OCI-LY1 (cell line): ENCODE measurements at regions not wholly inside any gene's neighbourhood (a gene's known extent, or its start where the extent isn't known, plus 50 kb on each side); places are given as distances from the start of the nearest gene placed in this dataset.

ENCODE experiments used
- H2AFZ ChIP-seq: fragments of 200-600 bp; sonication (generic), shearing (Covaris generic); 2 replicates; pipeline ENCODE4 v1.6.0; 2014; ENCODE audit warnings: antibody characterized with exemption, mild to moderate bottlenecking, low read length
- H3F3A ChIP-seq: fragments of 200-600 bp; sonication (generic), shearing (Covaris generic); 2 replicates; pipeline ENCODE4 v1.6.0; 2014; ENCODE audit warnings: mild to moderate bottlenecking, antibody characterized with exemption, low read length, moderate library complexity; ENCODE audit not compliant: insufficient read depth
- H3K27ac ChIP-seq: fragments of 200-600 bp; sonication (generic); 2 replicates; pipeline ENCODE4 v1.5.1; 2014; ENCODE audit warnings: low read length, mixed run types, mild to moderate bottlenecking, low read depth; ENCODE audit not compliant: poor library complexity, severe bottlenecking
- H3K27me3 ChIP-seq: fragments of 200-600 bp; sonication (generic); 2 replicates; pipeline ENCODE4 v1.6.0; 2014; ENCODE audit warnings: antibody characterized with exemption, mild to moderate bottlenecking, low read length, moderate library complexity; ENCODE audit not compliant: insufficient read depth
- H3K36me3 ChIP-seq: fragments of 200-600 bp; sonication (generic); 2 replicates; pipeline ENCODE4 v1.6.1; 2014; ENCODE audit warnings: mild to moderate bottlenecking, antibody characterized with exemption, low read length, moderate library complexity, mixed read lengths; ENCODE audit not compliant: insufficient read depth
- H3K4me1 ChIP-seq: fragments of 200-600 bp; sonication (generic); 2 replicates; pipeline ENCODE4 v1.5.1; 2014; ENCODE audit warnings: mild to moderate bottlenecking, low read length, moderate library complexity; ENCODE audit not compliant: insufficient read depth, severe bottlenecking
- H3K4me2 ChIP-seq: fragments of 200-600 bp; sonication (generic), shearing (Covaris generic); 2 replicates; pipeline ENCODE4 v1.6.1; 2014; ENCODE audit warnings: low read length
- H3K4me3 ChIP-seq: fragments of 200-600 bp; sonication (generic); 2 replicates; pipeline ENCODE4 v1.5.1; 2014; ENCODE audit warnings: low read length, low read depth, mild to moderate bottlenecking, mixed read lengths; ENCODE audit not compliant: poor library complexity, severe bottlenecking
- H3K79me2 ChIP-seq: fragments of 200-600 bp; shearing (Covaris generic); 2 replicates; pipeline ENCODE4 v1.6.1; 2016; ENCODE audit warnings: mixed run types, low read length, mixed read lengths; ENCODE audit not compliant: insufficient read depth
- H3K9ac ChIP-seq: fragments of 200-600 bp; sonication (generic), shearing (Covaris generic); 2 replicates; pipeline ENCODE4 v1.6.1; 2014; ENCODE audit warnings: mild to moderate bottlenecking, low read length, mixed read lengths
- H3K9me2 ChIP-seq: fragments of 200-600 bp; sonication (generic), shearing (Covaris generic); 2 replicates; pipeline ENCODE4 v1.6.1; 2014; ENCODE audit warnings: low read depth, mild to moderate bottlenecking, low read length, mixed read lengths
- H3K9me3 ChIP-seq: fragments of 200-600 bp; shearing (Covaris generic); 2 replicates; pipeline ENCODE4 v1.6.1; 2014; ENCODE audit warnings: low read length, mixed read lengths
- H4K20me1 ChIP-seq: fragments of 200-600 bp; sonication (generic), shearing (Covaris generic); 2 replicates; pipeline ENCODE4 v1.6.0; 2016; ENCODE audit warnings: mild to moderate bottlenecking, low read length; ENCODE audit not compliant: insufficient read depth
- EZH2 ChIP-seq: fragments of 200-600 bp; sonication (generic), shearing (Covaris generic); IDR thresholded peaks from 2 replicates; pipeline ENCODE4 v1.8.0; 2017; ENCODE audit warnings: borderline replicate concordance, mixed run types, mild to moderate bottlenecking, antibody characterized with exemption, low read length, moderate library complexity, mixed read lengths
- TF ChIP-seq, protein P1 (sequence below): fragments of 200-600 bp; sonication (generic), shearing (Covaris generic); IDR thresholded peaks from 2 replicates; pipeline ENCODE4 v1.5.1; 2017; ENCODE audit warnings: mild to moderate bottlenecking, antibody characterized with exemption, low read length, moderate library complexity, mixed read lengths

DNA sequence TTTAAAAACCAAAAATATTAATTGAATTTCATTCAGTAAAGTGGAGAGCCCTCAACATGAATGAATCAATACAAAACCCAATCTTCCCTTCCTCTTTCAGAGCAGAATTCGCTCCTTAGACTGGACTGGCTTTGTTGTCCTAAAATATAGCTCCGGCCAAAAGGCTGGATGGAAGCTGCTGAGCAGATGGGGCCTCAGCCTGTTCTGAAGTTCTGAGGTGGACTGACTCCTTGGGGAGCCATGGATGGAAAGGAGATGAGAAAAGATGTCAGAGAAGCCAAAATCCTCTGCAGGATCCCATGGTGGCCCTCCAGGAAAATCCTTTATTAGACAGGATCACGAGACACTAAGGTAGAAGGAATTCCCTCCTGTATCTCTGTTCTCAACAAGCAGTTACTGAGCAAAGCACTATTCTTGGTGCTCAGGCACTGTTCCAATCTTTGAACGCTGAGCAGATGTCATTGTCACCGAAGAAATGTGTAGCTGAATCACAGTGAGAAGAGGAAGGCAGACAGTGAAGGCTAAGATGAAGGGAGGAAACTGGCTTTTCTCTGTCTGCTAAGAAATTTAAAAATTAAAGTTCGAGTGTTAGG, 122.0 kb downstream of the SEMA6D start:
- no peaks in the 10 kb centered on the region for H4K20me1 ChIP-seq
- H3F3A ChIP-seq, result no peaks in the 10 kb centered on the region
- no peak overlapping the region for H2AFZ ChIP-seq
- H3K27ac ChIP-seq, result no peak overlapping the region
- H3K9me2 ChIP-seq, result no peaks in the 10 kb centered on the region
- no peak for TF ChIP-seq EZH2
- TF ChIP-seq, protein P1, sequence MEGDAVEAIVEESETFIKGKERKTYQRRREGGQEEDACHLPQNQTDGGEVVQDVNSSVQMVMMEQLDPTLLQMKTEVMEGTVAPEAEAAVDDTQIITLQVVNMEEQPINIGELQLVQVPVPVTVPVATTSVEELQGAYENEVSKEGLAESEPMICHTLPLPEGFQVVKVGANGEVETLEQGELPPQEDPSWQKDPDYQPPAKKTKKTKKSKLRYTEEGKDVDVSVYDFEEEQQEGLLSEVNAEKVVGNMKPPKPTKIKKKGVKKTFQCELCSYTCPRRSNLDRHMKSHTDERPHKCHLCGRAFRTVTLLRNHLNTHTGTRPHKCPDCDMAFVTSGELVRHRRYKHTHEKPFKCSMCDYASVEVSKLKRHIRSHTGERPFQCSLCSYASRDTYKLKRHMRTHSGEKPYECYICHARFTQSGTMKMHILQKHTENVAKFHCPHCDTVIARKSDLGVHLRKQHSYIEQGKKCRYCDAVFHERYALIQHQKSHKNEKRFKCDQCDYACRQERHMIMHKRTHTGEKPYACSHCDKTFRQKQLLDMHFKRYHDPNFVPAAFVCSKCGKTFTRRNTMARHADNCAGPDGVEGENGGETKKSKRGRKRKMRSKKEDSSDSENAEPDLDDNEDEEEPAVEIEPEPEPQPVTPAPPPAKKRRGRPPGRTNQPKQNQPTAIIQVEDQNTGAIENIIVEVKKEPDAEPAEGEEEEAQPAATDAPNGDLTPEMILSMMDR, result no peak
- H3K4me2 ChIP-seq, result no peak overlapping the region
- no peaks in the 10 kb centered on the region for H3K4me1 ChIP-seq
- no peak overlapping the region for H3K4me3 ChIP-seq
- no peak overlapping the region for H3K9ac ChIP-seq
- H3K27me3 ChIP-seq, result no peaks in the 10 kb centered on the region
- no peaks in the 10 kb centered on the region for H3K36me3 ChIP-seq
- H3K79me2 ChIP-seq, result no peaks in the 10 kb centered on the region
- H3K9me3 ChIP-seq, result no peaks in the 10 kb centered on the region

DNA sequence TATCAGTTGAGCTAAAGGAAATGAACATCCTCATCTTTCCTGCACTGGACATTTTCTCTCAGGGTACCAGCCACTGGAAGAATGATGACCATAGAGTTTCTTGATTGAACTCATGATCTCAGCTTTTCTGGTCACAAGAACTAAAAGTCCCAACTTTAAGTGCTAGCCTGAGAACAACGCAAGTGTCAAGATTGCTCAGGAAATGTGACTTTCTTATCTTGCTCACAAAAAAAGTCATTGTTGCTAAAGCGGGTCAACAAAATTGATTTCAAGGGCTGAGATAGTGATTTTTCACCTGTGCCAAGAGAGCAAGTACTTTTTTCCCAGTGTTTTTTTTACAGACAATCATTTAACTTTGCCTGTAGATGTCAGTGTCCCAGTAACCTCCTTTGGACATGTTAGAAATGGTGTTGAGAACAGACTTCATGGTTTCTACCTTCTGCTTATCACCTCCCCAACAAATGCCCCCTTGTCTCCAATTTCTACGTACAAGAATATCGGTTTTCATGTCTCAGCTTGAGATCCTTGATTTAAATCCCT, 125.9 kb downstream of the SEMA6D start:
- H3K27me3 ChIP-seq, result no peaks in the 10 kb centered on the region
- no peaks in the 10 kb centered on the region for H3K36me3 ChIP-seq
- no peaks in the 10 kb centered on the region for H3K9me3 ChIP-seq
- H3K9ac ChIP-seq, result no peak overlapping the region
- H3K4me3 ChIP-seq, result no peak overlapping the region
- no peak overlapping the region for H2AFZ ChIP-seq
- H3K4me1 ChIP-seq, result no peaks in the 10 kb centered on the region
- no peak overlapping the region for H3K27ac ChIP-seq
- H3F3A ChIP-seq, result no peaks in the 10 kb centered on the region
- TF ChIP-seq, protein P1, result no peak
- no peak for TF ChIP-seq EZH2
- H3K9me2 ChIP-seq, result no peaks in the 10 kb centered on the region
- no peak overlapping the region for H3K4me2 ChIP-seq
- H3K79me2 ChIP-seq, result no peaks in the 10 kb centered on the region
- H4K20me1 ChIP-seq, result no peaks in the 10 kb centered on the region

DNA sequence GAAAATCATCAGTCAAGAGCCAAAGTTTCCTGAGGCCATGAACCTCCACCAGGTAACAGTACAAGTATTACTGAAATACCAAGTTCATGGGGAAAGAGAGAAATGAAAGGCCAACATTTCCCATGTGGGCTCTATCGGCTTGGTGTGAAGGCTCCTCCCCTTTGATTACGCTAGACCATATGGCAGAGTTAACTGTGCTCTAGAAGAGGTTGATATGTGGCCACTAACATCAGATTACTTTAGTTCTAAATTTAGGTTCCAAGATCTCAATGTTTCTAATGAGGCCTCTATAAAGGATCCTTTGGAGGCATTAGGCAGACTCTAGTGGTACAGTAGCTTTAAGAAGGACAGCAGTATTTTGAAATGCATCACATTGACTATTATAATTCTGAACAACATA, 127.1 kb downstream of the SEMA6D start:
- Histone ChIP-seq H3K27ac (no peak overlapping the region), H3K79me2 (no peaks in the 10 kb centered on the region), H3K4me2 (no peak overlapping the region), H2AFZ (no peak overlapping the region), H3K36me3 (no peaks in the 10 kb centered on the region), H3K9ac (no peak overlapping the region), H3K9me3 (no peaks in the 10 kb centered on the region), H3F3A (no peaks in the 10 kb centered on the region), H3K4me1 (no peaks in the 10 kb centered on the region), H3K27me3 (no peaks in the 10 kb centered on the region), H3K9me2 (no peaks in the 10 kb centered on the region), H3K4me3 (no peak overlapping the region), H4K20me1 (no peaks in the 10 kb centered on the region)
- TF ChIP-seq EZH2, result no peak
- TF ChIP-seq, protein P1, result no peak
